ENCODE measurements at regions not wholly inside any gene's neighbourhood (a gene's known extent, or its start where the extent isn't known, plus 50 kb on each side); places are given as distances from the start of the nearest gene placed in this dataset.

- FAIRE-seq, result no peak
- WGBS (ENCODE audit: missing lambda C conversion rate), result 4% methylated on average over 4 of the region's 4 CpGs
These were observed 324.3 kb downstream of the GABRG2 start for GRCh38 chr5:162391833-162392232.

GRCh38 chr5:162392336-162392735, 324.8 kb downstream of the GABRG2 start:
- DNase-seq (ENCODE audit: low read depth in 1 of 2, low spot score in 1 of 2) (no peak), ATAC-seq (no peak), FAIRE-seq (no peak)
- CTCF ChIA-PET, result no interaction called here
- Histone ChIP-seq H3K9me3 (no peaks in the 10 kb centered on the region; the same call in 2 of the 3 replicates), H3K4me3 (no peak overlapping the region), H3K4me2 (no peak overlapping the region), H3K27ac (no peak overlapping the region), H3K4me1 (no peaks in the 10 kb centered on the region)
- TF ChIP-seq CBX8 (IDR thresholded peaks at IDR 0.05), result no peak
- no peak for TF ChIP-seq SMC3 (IDR thresholded peaks at IDR 0.05)
- POLR2A ChIA-PET, result no interaction called here

More at GRCh38 chr5:162391833-162392232, 324.3 kb downstream of the GABRG2 start:
- ATAC-seq (no peak), DNase-seq (ENCODE audit: low read depth in 1 of 2, low spot score in 1 of 2) (no peak)
- ChIA-PET POLR2A (no interaction called here), CTCF (no interaction called here)
- H3K4me2 ChIP-seq, result no peak overlapping the region
- H3K27ac ChIP-seq, result no peak overlapping the region
- no peak overlapping the region for H3K4me3 ChIP-seq
- no peaks in the 10 kb centered on the region for H3K4me1 ChIP-seq
- no peaks in the 10 kb centered on the region; the same call in 2 of the 3 replicates for H3K9me3 ChIP-seq
- TF ChIP-seq MAX (IDR thresholded peaks at IDR 0.05), result no peak
- TF ChIP-seq REST (IDR thresholded peaks at IDR 0.05), result no peak
- no peak for TF ChIP-seq POLR2A (IDR thresholded peaks at IDR 0.05; ENCODE audit: low read length)
- TF ChIP-seq MAZ (IDR thresholded peaks at IDR 0.05; ENCODE audit: borderline replicate concordance, low read depth, low read length), result no peak
- TF ChIP-seq CBX2 (IDR thresholded peaks at IDR 0.05; ENCODE audit: borderline replicate concordance, low read depth), result no peak
- no peak for TF ChIP-seq EHMT2 (IDR thresholded peaks at IDR 0.05; ENCODE audit: low read depth)
- no peak for TF ChIP-seq E2F6 (IDR thresholded peaks at IDR 0.05; ENCODE audit: borderline replicate concordance, low read depth)
- TF ChIP-seq CBX8 (IDR thresholded peaks at IDR 0.05), result no peak
- no peak for TF ChIP-seq SREBF2 (IDR thresholded peaks at IDR 0.05)
- TF ChIP-seq EHF (CRISPR knock-in tag; IDR thresholded peaks at IDR 0.05), result no peak
- TF ChIP-seq FOXS1 (CRISPR knock-in tag; IDR thresholded peaks at IDR 0.05), result no peak
- TF ChIP-seq MAFK (IDR thresholded peaks at IDR 0.05; ENCODE audit: partially characterized antibody), result no peak

GRCh38 chr5:162393534-162393933, 326.0 kb downstream of the GABRG2 start:
- Histone ChIP-seq H3K4me1 (no peaks in the 10 kb centered on the region), H3K4me2 (no peak overlapping the region), H3K9me3 (no peaks in the 10 kb centered on the region; the same call in 2 of the 3 replicates), H3K27ac (no peak overlapping the region), H3K4me3 (no peak overlapping the region)
- DNase-seq (ENCODE audit: low read depth in 1 of 2, low spot score in 1 of 2), result no peak
- POLR2A ChIA-PET, result no interaction called here
- ATAC-seq, result no peak
- CTCF ChIA-PET, result no interaction called here
- TF ChIP-seq EP300 (IDR thresholded peaks at IDR 0.05) (no peak), RCOR1 (IDR thresholded peaks at IDR 0.05; ENCODE audit: low read depth, low read length) (no peak), ZC3H11A (IDR thresholded peaks at IDR 0.05) (no peak), TP53 (CRISPR knock-in tag; IDR thresholded peaks at IDR 0.05) (no peak), HDAC2 (IDR thresholded peaks at IDR 0.05) (no peak), BCL3 (IDR thresholded peaks at IDR 0.05) (no peak), RFX5 (IDR thresholded peaks at IDR 0.05) (no peak), ATOH8 (CRISPR knock-in tag; IDR thresholded peaks at IDR 0.05; ENCODE audit: low read depth) (no peak), HOXA7 (CRISPR knock-in tag; IDR thresholded peaks at IDR 0.05) (no peak), POLR2AphosphoS2 (conservative IDR thresholded peaks at IDR 0.05; ENCODE audit: low read length) (no peak), GATA3 (IDR thresholded peaks at IDR 0.05; ENCODE audit: borderline replicate concordance) (no peak), HOXB13 (CRISPR knock-in tag; IDR thresholded peaks at IDR 0.05; ENCODE audit: low read depth) (no peak), ESRRA (IDR thresholded peaks at IDR 0.05; ENCODE audit: borderline replicate concordance, low read length) (no peak), E2F6 (IDR thresholded peaks at IDR 0.05; ENCODE audit: borderline replicate concordance, low read depth) (no peak), ZFP36 (IDR thresholded peaks at IDR 0.05; ENCODE audit: borderline replicate concordance, partially characterized antibody) (no peak), USF2 (IDR thresholded peaks at IDR 0.05) (no peak), BHLHE40 (IDR thresholded peaks at IDR 0.05; ENCODE audit: low read depth, low read length) (no peak), HOXB5 (CRISPR knock-in tag; IDR thresholded peaks at IDR 0.05) (no peak)
- no peak for FAIRE-seq
- 0% methylated on average over 4 of the region's 4 CpGs for WGBS (ENCODE audit: missing lambda C conversion rate)
